NCI-H1694 treated with DMSO at 0.1 percent for 48 hours (cell line): ENCODE measurements at regions not wholly inside any gene's neighbourhood (a gene's known extent, or its start where the extent isn't known, plus 50 kb on each side); places are given as distances from the start of the nearest gene placed in this dataset.
"Not testable (repeated sequence)": the region's sequence is repeated elsewhere in the genome, so short reads cannot be mapped to it uniquely, and the experiment has no call there.

ENCODE experiments used
- DNase-seq: peaks from one replicate; lab custom pipeline; 2025; lab: John Stamatoyannopoulos, UW

GRCh38 chr6:156282087-156282486 is 495.1 kb upstream of the ARID1B start:
- no peak for DNase-seq

DNA sequence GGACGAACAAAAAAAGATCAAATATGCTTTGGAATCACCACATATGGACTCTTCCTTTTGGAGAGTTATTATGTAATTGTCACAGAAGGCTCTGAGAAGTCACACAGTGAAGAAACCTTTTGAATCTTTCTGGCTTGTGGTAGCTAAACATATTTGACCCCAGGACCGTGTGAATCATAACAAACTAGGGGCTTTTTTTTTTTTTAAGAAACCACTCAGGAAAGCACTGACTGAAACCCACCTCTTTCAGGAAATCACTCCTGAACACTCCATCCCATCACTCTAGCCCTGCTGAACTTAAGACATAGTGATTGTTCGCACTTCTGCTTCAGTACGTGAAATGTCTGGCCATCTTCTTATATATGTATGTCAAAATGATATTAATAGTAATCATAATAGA is 495.9 kb upstream of the ARID1B start:
- DNase-seq = no peak

DNA sequence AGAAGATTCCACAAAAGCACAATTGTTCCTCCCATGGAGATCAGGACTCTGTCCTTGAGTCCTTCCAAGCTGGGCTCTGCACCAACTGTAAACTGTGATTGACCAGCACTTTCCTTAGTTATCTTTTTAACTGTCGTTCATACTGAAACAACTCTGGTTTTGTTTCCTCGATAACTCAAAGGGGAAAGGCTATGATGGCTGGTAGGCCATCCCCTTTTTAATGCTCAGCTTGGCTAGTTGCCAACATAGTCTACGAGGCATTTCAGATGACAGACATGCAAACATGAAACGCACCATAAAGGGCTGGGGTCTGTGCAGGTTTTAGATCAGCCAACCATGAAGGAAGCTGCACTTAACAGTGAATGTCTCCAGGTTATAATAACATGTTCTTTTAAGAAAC is 497.1 kb upstream of the ARID1B start:
- DNase-seq = no peak

GRCh38 chr6:156279261-156279969 is 497.8 kb upstream of the ARID1B start:
- DNase-seq = peak; percentile 15

DNA sequence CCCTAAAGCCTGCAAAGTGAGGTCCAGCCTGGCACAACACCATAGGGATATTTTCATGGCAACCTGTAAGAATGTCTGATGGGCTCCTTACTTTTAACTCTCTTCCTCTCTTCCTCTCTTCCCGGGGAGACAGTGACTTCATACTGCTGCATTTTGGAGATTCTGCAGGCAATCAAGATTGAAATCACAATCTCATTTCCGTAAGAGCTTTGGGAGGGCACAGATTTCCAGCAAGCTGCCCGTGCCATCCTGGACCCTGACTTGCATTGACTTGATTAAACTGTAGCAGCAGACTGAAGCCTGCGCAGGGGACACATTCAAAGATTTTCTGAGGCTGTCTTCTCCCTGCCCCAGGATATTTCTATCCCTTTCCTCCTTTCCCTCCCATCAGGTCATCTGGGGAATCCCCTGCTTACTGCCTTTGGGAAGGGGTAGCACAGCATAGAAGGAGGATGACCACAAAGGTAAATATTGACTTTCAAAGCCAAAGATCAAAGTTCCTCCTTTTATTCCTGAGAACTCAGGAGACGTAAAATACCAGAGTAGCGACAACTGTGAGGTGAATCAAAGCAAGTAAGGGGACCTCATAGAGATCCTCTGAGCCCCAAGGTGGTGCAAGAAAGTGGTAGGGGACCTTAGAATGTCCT is 504.0 kb upstream of the ARID1B start:
- DNase-seq = no peak

DNA sequence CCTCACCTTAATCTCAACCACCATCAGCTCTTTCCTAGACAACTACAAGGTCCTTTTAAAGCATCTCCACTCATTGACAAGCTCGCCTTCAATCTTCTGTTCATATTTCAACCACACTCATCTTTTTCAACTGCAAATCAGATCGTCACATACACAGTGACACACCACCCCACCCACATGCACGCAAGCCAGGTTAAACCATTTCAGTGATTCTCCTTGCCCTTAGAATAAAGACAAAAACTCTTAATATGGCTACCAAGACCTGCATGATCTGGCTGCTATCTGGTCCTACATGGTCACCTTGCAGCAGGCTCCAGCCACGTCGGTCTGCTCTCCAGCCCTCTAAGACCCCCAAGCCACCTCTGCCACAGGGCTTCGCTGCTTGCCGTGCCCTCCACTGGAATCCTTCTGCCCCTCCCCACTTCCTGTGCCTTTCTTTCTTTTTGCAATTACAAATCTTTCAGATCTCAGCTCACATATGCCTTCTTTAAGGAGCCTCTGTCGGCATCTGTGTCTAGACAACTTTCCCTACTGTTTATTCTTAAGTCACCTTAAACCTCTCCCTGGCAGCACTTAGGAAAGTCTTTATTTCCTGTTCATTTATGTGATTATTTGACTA is 507.3 kb upstream of the ARID1B start:
- no peak for DNase-seq

DNA sequence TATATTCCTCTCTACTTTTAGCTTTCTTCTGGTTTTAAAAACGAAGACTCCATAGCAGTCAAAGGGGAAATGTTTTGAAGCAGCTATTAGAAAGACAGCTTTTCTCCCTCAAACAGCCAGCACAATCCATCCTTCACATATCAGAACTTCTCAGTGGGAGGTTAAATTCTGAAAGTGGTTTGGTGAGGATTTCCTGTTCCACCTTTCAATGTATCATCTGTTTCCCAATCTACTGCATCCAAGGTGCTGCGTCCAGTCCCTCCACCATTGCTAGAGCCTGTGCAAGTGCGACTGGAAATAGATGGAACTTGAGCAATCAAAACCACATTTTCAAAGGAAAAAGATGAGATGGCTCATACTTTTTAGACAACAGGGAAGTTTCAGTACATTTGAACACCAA is 508.3 kb upstream of the ARID1B start:
- no peak for DNase-seq

DNA sequence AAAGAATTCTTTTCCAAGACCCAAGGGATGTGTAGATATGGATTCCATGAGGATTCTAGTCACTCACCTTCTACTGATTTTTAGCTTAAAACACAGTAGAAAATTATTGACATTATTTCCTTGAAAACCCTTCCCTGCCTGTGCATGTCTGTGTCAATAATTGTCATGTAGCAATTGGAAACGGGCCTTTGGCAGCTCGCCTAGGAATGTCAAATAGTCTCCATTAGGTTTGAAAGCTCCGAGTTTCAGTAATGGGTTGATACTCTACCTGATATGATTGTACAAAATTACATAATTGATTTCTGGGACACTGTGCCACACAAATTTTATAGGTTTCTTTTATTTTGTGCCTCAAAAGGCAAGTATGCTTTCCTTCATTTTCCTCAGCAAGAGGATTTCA is 515.2 kb upstream of the ARID1B start:
- DNase-seq = peak; percentile 20

DNA sequence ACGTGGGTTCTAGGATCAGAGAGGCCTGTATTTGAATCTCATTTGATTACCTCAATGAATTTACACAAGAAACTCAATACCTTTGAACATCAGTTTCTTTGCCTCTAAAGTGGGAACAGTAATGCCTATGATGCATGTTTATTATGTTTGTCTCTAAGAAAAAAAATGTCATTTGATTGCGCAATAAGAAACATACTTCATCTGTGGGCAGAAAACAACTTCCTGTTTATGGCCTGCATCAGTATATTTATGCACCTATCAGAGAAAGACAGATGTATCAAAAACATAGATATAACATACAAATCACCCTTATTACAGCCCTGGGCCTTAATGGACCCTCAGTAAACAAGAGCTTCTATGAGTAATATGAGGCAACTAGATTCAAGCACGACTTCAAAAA is 516.4 kb upstream of the ARID1B start:
- no peak for DNase-seq

DNA sequence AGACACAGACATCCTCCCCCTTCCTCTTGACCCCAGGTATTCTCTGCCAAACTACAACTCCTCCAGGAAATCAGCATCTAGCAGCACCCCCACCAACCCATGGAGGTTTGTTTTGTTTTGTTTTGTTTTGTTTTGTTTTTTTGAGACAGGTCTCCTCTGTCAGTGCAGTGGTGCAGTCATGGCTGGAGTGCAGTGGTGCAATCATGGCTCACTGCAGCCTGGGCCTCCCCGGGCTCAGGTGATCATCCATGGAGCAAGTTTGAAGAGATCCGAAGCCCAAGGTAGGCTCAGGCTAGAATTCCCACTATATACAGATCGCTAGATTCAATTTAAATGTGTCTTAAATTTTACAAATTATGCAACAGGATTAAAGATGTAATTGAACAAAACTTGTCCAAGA is 518.2 kb upstream of the ARID1B start:
- DNase-seq = no peak

DNA sequence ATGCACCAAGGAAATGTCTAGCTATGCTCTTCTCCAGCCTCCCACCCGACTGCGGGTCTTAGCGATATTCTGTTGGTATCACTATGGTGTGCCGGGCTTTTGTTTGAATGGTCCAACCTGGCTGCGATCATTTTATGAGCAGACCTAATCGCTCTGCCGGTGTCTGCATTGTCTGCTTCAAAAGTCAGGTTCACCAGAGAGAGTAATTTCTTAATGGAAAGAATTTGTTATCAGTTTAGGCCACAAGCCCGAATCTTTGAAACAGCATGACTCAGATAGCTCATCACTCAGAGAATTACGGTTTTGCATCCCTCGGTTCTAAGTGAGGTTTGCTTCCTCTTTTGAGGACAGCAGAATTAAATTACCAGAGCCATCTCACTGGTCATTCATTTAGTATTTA is 521.0 kb upstream of the ARID1B start:
- no peak for DNase-seq

DNA sequence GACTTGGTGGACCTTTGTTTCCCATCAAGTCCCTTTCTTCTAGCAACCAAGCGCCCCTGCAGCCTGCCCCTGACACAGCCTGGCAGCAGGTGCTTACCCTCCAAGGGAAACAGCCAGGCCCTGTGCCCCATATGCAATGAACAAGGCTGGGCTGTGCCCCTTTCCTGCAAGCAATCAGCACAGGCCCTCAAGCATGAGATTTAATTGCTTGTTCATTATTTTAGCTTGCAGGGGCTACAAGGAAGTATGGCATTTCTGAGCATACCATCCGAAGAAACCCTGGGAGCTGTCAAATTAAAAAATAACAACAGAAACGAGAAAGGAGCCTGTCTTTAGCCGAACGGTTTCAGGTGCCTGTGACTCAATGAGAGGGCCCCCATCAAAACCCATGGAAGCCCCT is 522.9 kb upstream of the ARID1B start:
- DNase-seq = no peak

GRCh38 chr6:156250593-156250992 is 526.6 kb upstream of the ARID1B start:
- no peak for DNase-seq

- DNase-seq = no peak
Observed at GRCh38 chr6:156242206-156242605, 535.0 kb upstream of the ARID1B start.

DNA sequence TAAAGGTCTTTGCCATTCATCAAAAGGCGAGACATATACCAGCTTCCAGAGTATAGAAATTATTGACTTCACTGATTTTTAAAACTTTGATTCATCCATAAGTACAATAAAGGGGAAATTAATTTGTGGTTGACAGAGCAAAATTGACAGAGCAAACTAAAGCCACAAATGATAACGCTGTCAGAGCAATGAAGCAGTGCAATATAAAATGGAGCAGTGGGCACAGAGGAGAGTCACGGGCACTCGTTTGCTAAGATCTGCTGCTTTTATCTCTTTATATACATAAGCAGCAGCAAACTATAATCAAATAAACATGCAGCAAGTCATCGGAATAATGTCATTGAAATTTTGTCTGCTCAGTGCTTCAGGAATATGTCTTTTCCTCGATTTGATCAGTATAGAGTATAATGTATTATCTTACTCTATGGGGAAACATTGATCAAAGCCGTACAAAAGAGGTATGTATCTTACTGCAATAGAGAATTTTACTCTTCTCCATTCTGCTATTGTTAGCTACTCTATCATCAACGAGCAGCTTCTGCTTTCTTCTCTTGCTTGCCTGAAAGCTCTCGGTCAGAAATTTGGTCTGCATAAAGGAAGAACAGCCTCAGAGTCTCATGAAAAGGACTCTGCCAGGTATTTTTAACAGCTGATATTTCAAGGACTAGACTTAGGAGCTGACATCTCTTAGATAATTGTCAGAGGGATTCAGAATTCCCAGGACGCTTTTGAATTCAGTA is 546.0 kb upstream of the ARID1B start:
- DNase-seq = no peak

DNA sequence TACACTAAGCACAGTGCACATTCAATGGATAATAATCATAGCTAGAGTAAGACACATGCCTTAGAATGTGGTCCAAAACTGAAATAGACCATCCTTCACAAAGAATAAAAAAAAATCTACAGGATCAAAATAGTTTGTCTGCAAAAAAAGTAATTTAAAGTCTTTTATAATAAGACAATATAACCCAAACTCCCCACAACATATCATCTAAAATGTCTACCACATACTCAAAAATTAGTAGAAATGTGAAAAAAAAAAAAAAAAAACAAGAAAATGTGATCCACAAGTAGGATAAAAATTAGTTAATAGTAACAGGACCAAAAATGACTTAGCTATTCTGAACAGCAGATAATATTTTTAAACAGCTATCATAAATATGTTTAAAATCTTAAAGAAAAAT is 557.2 kb upstream of the ARID1B start:
- no peak for DNase-seq

DNA sequence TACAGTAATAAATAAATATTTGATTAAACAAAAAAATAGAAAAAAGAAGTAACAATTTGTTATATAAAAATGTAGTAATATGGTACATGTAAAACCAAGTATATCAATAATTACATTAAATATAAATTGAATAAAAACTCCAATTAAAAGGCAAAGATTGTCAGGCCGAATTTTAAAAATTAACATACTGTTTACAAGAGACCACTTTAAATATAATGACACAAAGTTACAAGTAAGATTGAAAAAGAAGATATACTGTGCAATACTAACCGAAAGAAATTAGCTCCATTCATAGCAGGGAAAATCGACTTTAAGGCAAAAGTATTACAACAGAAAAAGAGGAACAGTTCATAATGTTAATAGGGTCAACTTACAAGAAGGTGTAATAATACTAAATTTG is 571.5 kb upstream of the ARID1B start:
- DNase-seq = no peak

DNA sequence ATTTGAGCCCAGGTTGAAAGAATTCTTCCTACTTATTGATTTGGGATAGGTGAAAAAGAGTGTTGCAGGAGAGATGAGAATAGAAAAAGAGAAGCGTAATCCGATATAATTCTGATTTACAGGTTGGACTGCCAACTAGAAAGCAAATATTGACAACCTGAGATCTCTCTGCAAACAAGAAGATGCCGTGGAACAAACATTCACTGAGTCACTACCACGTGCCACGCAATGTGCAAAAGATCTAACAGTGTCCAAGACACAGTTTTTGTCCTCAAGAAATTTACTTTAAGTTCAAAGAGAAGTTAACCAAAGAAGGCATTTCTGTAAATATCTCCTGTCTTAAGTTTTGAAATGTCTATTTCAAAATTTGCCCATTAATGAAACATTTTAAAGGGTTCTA is 578.0 kb upstream of the ARID1B start:
- no peak for DNase-seq

GRCh38 chr6:156197513-156197912 is 579.7 kb upstream of the ARID1B start:
- DNase-seq = no peak

DNA sequence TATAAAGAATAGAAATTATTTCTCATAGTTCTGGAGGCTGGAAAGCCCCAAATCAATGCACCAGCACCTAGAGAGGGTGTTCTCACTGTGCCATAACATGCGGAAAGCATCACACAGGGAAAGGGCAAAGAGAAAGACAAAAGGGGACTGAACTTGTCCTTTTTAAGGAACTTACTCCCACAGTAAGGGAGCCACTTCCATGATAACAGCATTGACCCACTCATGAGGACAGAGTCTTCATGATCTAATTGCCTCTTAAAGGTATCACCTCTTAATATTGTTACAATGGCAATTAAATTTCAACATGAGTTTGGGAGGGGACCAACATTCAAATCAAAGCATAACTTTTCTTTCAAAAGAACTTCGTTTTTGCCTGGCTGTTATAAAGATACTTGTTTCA is 582.2 kb upstream of the ARID1B start:
- no peak for DNase-seq

GRCh38 chr6:156193381-156193780 is 583.8 kb upstream of the ARID1B start:
- DNase-seq = no peak

DNA sequence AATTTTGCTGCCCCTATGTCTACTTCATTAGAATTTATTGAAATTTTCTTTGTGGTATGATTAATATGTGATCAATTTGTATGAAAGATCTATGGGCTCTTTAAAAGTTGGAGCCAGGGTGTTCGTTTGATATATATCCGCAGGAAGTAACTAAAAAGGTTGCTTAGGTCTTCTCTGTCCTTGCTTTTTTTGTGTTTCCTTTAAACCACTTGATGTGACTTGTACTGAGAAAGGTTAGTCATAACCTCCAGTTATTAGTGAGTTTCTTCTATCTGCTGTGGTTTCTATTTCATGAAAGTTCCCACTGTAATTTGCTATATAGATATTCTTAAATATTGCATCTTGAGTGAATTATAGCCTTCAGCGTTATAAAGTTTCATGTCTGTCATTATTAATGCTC is 585.3 kb upstream of the ARID1B start:
- no peak for DNase-seq

DNA sequence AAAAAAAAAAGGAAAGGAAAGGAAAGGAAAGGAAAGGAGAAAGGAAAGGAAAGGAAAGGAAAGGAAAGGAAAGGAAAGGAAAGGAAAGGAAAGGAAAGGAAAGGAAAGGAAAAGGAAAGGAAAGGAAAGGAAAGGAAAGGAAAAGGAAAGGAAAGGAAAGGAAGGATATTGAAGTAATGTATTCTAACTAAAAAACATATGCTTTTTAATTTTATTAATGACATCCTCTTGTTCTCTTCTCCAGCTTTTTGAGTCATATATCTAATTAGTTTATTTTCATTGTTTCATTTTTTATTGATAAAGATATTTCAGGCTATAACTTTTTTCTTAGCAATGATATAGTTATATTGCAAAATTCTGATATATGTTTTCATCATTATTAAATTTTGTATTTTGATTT is 585.8 kb upstream of the ARID1B start:
- not testable (repeated sequence) for DNase-seq
